ENCODE measurements at regions not wholly inside any gene's neighbourhood (a gene's known extent, or its start where the extent isn't known, plus 50 kb on each side); places are given as distances from the start of the nearest gene placed in this dataset.

- Histone ChIP-seq H3K9ac (ENCODE audit: low read length in 2 of 2) (no peak overlapping the region), H3K27me3 (ENCODE audit: control insufficient read depth in 1 of 2, insufficient read depth in 2 of 2, low read length in 2 of 2) (no peaks in the 10 kb centered on the region), H3K4me3 (ENCODE audit: low read length in 2 of 2) (no peak overlapping the region), H3K36me3 (ENCODE audit: control insufficient read depth in 2 of 2, insufficient read depth in 2 of 2, low read length in 2 of 2) (no peaks in the 10 kb centered on the region), H3K27ac (ENCODE audit: low read length) (no peak overlapping the region), H3K4me1 (ENCODE audit: control insufficient read depth, insufficient read depth, low read length) (no peaks in the 10 kb centered on the region), H3K9me3 (ENCODE audit: control insufficient read depth in 2 of 2, low read length in 2 of 2) (peaks cover 0 to 4% of the 10 kb centered on the region in 2 donors)
Observed at GRCh38 chr5:59999056-59999455, 105.5 kb upstream of the PDE4D start.

GRCh38 chr5:59992206-59992605 is 98.7 kb upstream of the PDE4D start:
- Histone ChIP-seq H3K27ac (ENCODE audit: low read length) (no peak overlapping the region), H3K4me3 (ENCODE audit: low read length in 2 of 2) (no peak overlapping the region), H3K4me1 (ENCODE audit: control insufficient read depth, insufficient read depth, low read length) (no peaks in the 10 kb centered on the region), H3K27me3 (ENCODE audit: control insufficient read depth in 1 of 2, insufficient read depth in 2 of 2, low read length in 2 of 2) (no peaks in the 10 kb centered on the region), H3K9me3 (ENCODE audit: control insufficient read depth in 2 of 2, low read length in 2 of 2) (no peaks in the 10 kb centered on the region), H3K9ac (ENCODE audit: low read length in 2 of 2) (no peak overlapping the region), H3K36me3 (ENCODE audit: control insufficient read depth in 2 of 2, insufficient read depth in 2 of 2, low read length in 2 of 2) (no peaks in the 10 kb centered on the region)

- Histone ChIP-seq H3K4me1 (ENCODE audit: control insufficient read depth, insufficient read depth, low read length) (no peaks in the 10 kb centered on the region), H3K36me3 (ENCODE audit: control insufficient read depth in 2 of 2, insufficient read depth in 2 of 2, low read length in 2 of 2) (no peaks in the 10 kb centered on the region)
Observed at GRCh38 chr5:59988396-59988795, 94.9 kb upstream of the PDE4D start.

GRCh38 chr5:59976342-59976741 is 82.8 kb upstream of the PDE4D start:
- H3K9ac ChIP-seq (ENCODE audit: low read length in 2 of 2): no peak overlapping the region
- no peaks in the 10 kb centered on the region for H3K9me3 ChIP-seq (ENCODE audit: control insufficient read depth in 2 of 2, low read length in 2 of 2)
- no peak overlapping the region for H3K4me3 ChIP-seq (ENCODE audit: low read length in 2 of 2)
- H3K27me3 ChIP-seq (ENCODE audit: control insufficient read depth in 1 of 2, insufficient read depth in 2 of 2, low read length in 2 of 2): no peaks in the 10 kb centered on the region
- no peak overlapping the region for H3K27ac ChIP-seq (ENCODE audit: low read length)
- H3K4me1 ChIP-seq (ENCODE audit: control insufficient read depth, insufficient read depth, low read length): no peaks in the 10 kb centered on the region
- H3K36me3 ChIP-seq (ENCODE audit: control insufficient read depth in 2 of 2, insufficient read depth in 2 of 2, low read length in 2 of 2): no peaks in the 10 kb centered on the region

More at GRCh38 chr5:59988396-59988795, 94.9 kb upstream of the PDE4D start:
- Histone ChIP-seq H3K27me3 (ENCODE audit: control insufficient read depth in 1 of 2, insufficient read depth in 2 of 2, low read length in 2 of 2) (no peaks in the 10 kb centered on the region), H3K4me3 (ENCODE audit: low read length in 2 of 2) (no peak overlapping the region), H3K9me3 (ENCODE audit: control insufficient read depth in 2 of 2, low read length in 2 of 2) (no peaks in the 10 kb centered on the region), H3K27ac (ENCODE audit: low read length) (no peak overlapping the region), H3K9ac (ENCODE audit: low read length in 2 of 2) (no peak overlapping the region)

- H3K27ac ChIP-seq (ENCODE audit: low read length): no peak overlapping the region
- H3K36me3 ChIP-seq (ENCODE audit: control insufficient read depth in 2 of 2, insufficient read depth in 2 of 2, low read length in 2 of 2): no peaks in the 10 kb centered on the region
- H3K27me3 ChIP-seq (ENCODE audit: control insufficient read depth in 1 of 2, insufficient read depth in 2 of 2, low read length in 2 of 2): no peaks in the 10 kb centered on the region
- no peaks in the 10 kb centered on the region for H3K4me1 ChIP-seq (ENCODE audit: control insufficient read depth, insufficient read depth, low read length)
- H3K4me3 ChIP-seq (ENCODE audit: low read length in 2 of 2): no peak overlapping the region
- H3K9me3 ChIP-seq (ENCODE audit: control insufficient read depth in 2 of 2, low read length in 2 of 2): no peaks in the 10 kb centered on the region
- no peak overlapping the region for H3K9ac ChIP-seq (ENCODE audit: low read length in 2 of 2)
Observed at GRCh38 chr5:59972043-59972442, 78.5 kb upstream of the PDE4D start.

GRCh38 chr5:59959330-59959729 is 65.8 kb upstream of the PDE4D start:
- Histone ChIP-seq H3K4me3 (ENCODE audit: low read length in 2 of 2) (no peak overlapping the region), H3K9me3 (ENCODE audit: control insufficient read depth in 2 of 2, low read length in 2 of 2) (no peaks in the 10 kb centered on the region), H3K4me1 (ENCODE audit: control insufficient read depth, insufficient read depth, low read length) (no peaks in the 10 kb centered on the region), H3K27ac (ENCODE audit: low read length) (no peak overlapping the region), H3K36me3 (ENCODE audit: control insufficient read depth in 2 of 2, insufficient read depth in 2 of 2, low read length in 2 of 2) (no peaks in the 10 kb centered on the region), H3K9ac (ENCODE audit: low read length in 2 of 2) (no peak overlapping the region), H3K27me3 (ENCODE audit: control insufficient read depth in 1 of 2, insufficient read depth in 2 of 2, low read length in 2 of 2) (no peaks in the 10 kb centered on the region)

GRCh38 chr5:59956130-59956783 is 62.7 kb upstream of the PDE4D start:
- Histone ChIP-seq H3K27me3 (ENCODE audit: control insufficient read depth in 1 of 2, insufficient read depth in 2 of 2, low read length in 2 of 2) (no peaks in the 10 kb centered on the region), H3K36me3 (ENCODE audit: control insufficient read depth in 2 of 2, insufficient read depth in 2 of 2, low read length in 2 of 2) (no peaks in the 10 kb centered on the region), H3K4me1 (ENCODE audit: control insufficient read depth, insufficient read depth, low read length) (no peaks in the 10 kb centered on the region), H3K9me3 (ENCODE audit: control insufficient read depth in 2 of 2, low read length in 2 of 2) (no peaks in the 10 kb centered on the region), H3K4me3 (ENCODE audit: low read length in 2 of 2) (no peak overlapping the region), H3K9ac (ENCODE audit: low read length in 2 of 2) (no peak overlapping the region), H3K27ac (ENCODE audit: low read length) (no peak overlapping the region)

GRCh38 chr5:59955241-59955640 is 61.7 kb upstream of the PDE4D start:
- Histone ChIP-seq H3K4me3 (ENCODE audit: low read length in 2 of 2) (no peak overlapping the region), H3K27ac (ENCODE audit: low read length) (no peak overlapping the region), H3K4me1 (ENCODE audit: control insufficient read depth, insufficient read depth, low read length) (no peaks in the 10 kb centered on the region), H3K27me3 (ENCODE audit: control insufficient read depth in 1 of 2, insufficient read depth in 2 of 2, low read length in 2 of 2) (no peaks in the 10 kb centered on the region), H3K36me3 (ENCODE audit: control insufficient read depth in 2 of 2, insufficient read depth in 2 of 2, low read length in 2 of 2) (no peaks in the 10 kb centered on the region), H3K9me3 (ENCODE audit: control insufficient read depth in 2 of 2, low read length in 2 of 2) (no peaks in the 10 kb centered on the region), H3K9ac (ENCODE audit: low read length in 2 of 2) (no peak overlapping the region)

GRCh38 chr5:59943452-59944113 is 50.1 kb upstream of the PDE4D start:
- Histone ChIP-seq H3K27me3 (ENCODE audit: control insufficient read depth in 1 of 2, insufficient read depth in 2 of 2, low read length in 2 of 2) (no peaks in the 10 kb centered on the region), H3K4me1 (ENCODE audit: control insufficient read depth, insufficient read depth, low read length) (no peaks in the 10 kb centered on the region), H3K9ac (ENCODE audit: low read length in 2 of 2) (no peak overlapping the region), H3K27ac (ENCODE audit: low read length) (no peak overlapping the region), H3K4me3 (ENCODE audit: low read length in 2 of 2) (no peak overlapping the region), H3K36me3 (ENCODE audit: control insufficient read depth in 2 of 2, insufficient read depth in 2 of 2, low read length in 2 of 2) (no peaks in the 10 kb centered on the region), H3K9me3 (ENCODE audit: control insufficient read depth in 2 of 2, low read length in 2 of 2) (no peaks in the 10 kb centered on the region)
